MCF 10A (cell line): ENCODE measurements at regions not wholly inside any gene's neighbourhood (a gene's known extent, or its start where the extent isn't known, plus 50 kb on each side); places are given as distances from the start of the nearest gene placed in this dataset.

Experiments used
- BruUV-seq: library from RNA; stranded (reverse); fragments of 400-500 nt; replicated peaks from 2 replicates; lab custom pipeline; 2021; lab: Mats Ljungman, UMichigan
- CTCF ChIA-PET: fragments of 300-600 bp; sonication (Branson Sonifier 250); formaldehyde crosslinking; extraction: SDS; loops from one replicate; lab custom pipeline; 2021; ENCODE audit warnings: antibody characterized with exemption, inconsistent platforms; lab: Yijun Ruan, JAX
- POLR2A ChIA-PET: fragments of 300-600, 350-650 bp; sonication (Branson Sonifier 250); formaldehyde crosslinking; extraction: SDS; loops from one replicate; lab custom pipeline; 2020; ENCODE audit warnings: antibody characterized with exemption, inconsistent platforms; lab: Yijun Ruan, JAX
- DNase-seq: peaks from one replicate; pipeline ENCODE4 v3.0.0-alpha.2; 2018; ENCODE audit not compliant: unreplicated experiment
- H3K27ac Mint-ChIP-seq: one replicate; pipeline ENCODE4 v1.8.0; 2022; ENCODE audit warnings: mild to moderate bottlenecking, low read depth, mixed read lengths; ENCODE audit not compliant: unreplicated experiment
- H3K27me3 Mint-ChIP-seq: one replicate; pipeline ENCODE4 v1.8.0; 2022; ENCODE audit warnings: mixed read lengths; ENCODE audit not compliant: insufficient read depth, unreplicated experiment
- H3K36me3 Mint-ChIP-seq: one replicate; pipeline ENCODE4 v1.8.0; 2022; ENCODE audit warnings: mild to moderate bottlenecking, moderate library complexity, mixed read lengths; ENCODE audit not compliant: insufficient read depth, unreplicated experiment
- H3K4me1 Mint-ChIP-seq: one replicate; pipeline ENCODE4 v1.8.0; 2022; ENCODE audit warnings: mixed read lengths; ENCODE audit not compliant: insufficient read depth, unreplicated experiment
- H3K4me3 Mint-ChIP-seq: one replicate; pipeline ENCODE4 v1.8.0; 2022; ENCODE audit warnings: mild to moderate bottlenecking, moderate library complexity, mixed read lengths; ENCODE audit not compliant: unreplicated experiment
- H3K9me3 Mint-ChIP-seq: one replicate; pipeline ENCODE4 v1.8.0; 2022; ENCODE audit warnings: mixed read lengths; ENCODE audit not compliant: unreplicated experiment
- intact Hi-C: fragments of 100-400 bp; cut with micrococcal nuclease; formaldehyde crosslinking; loops from 2 replicates; pipeline ENCODE4 v1.14.1; 2022
- TF ChIP-seq, protein P1 (sequence below): fragments of 200-600 bp; IDR thresholded peaks from one replicate; pipeline ENCODE4 v1.8.0; 2022; ENCODE audit warnings: antibody characterized with exemption, mild to moderate bottlenecking; ENCODE audit not compliant: unreplicated experiment

DNA sequence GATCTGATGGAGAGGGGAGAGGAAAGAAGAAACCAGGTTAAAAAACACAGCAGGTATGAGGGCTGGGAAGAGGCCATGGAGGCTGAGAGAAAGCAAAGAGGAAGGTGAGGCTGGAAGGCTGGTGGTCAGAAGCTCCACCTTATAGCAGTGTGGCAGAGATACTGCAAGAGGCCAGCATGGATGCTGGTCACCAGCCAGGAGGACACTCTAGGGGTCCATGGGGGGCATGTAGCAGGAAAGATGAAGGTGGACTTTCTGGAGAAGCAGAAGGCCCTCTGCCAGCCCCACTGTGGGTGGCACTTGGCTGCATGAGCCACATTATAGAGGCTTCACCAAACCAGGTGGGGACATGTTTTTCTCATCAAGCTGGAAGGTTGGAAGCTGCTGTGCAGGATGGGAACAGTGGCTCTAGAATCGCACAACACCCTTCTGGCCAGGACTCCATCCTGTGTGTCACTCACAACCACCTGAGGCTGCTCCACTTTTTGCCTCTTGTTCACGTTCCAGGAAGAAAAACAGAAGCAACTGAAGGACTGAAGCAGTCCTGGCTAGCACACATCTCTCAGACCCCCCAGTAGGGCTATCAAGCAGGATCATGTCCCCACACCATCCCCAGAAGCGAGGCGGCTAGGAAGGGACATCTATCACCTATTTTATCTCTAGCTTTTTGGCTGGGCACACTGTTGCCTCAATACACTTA is 587.5 kb upstream of the MGMT start:
- TF ChIP-seq, protein P1, sequence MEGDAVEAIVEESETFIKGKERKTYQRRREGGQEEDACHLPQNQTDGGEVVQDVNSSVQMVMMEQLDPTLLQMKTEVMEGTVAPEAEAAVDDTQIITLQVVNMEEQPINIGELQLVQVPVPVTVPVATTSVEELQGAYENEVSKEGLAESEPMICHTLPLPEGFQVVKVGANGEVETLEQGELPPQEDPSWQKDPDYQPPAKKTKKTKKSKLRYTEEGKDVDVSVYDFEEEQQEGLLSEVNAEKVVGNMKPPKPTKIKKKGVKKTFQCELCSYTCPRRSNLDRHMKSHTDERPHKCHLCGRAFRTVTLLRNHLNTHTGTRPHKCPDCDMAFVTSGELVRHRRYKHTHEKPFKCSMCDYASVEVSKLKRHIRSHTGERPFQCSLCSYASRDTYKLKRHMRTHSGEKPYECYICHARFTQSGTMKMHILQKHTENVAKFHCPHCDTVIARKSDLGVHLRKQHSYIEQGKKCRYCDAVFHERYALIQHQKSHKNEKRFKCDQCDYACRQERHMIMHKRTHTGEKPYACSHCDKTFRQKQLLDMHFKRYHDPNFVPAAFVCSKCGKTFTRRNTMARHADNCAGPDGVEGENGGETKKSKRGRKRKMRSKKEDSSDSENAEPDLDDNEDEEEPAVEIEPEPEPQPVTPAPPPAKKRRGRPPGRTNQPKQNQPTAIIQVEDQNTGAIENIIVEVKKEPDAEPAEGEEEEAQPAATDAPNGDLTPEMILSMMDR = no peak
- H3K4me1 Mint-ChIP-seq = peaks cover 6% of the 10 kb centered on the region
- intact Hi-C loops = loop anchor here (5.0 kb wide), 1 partner anchor 43 kb away; no protein-coding TSS in a partner anchor
- H3K4me3 Mint-ChIP-seq = no peak overlapping the region
- POLR2A ChIA-PET = interaction anchor here (1.0 kb wide), 1 partner anchor 35 kb away, joined by 4 read pairs; no protein-coding TSS in a partner anchor
- peaks cover 35% of the 10 kb centered on the region for H3K9me3 Mint-ChIP-seq
- DNase-seq = no peak
- H3K27me3 Mint-ChIP-seq = no peaks in the 10 kb centered on the region
- BruUV-seq = no TSS peak
- no peaks in the 10 kb centered on the region for H3K36me3 Mint-ChIP-seq
- CTCF ChIA-PET = interaction anchor here (0.7 to 2.7 kb wide), 3 partner anchors 8 to 108 kb away, joined by 3 to 10 read pairs (median 4); no protein-coding TSS in a partner anchor
- no peak overlapping the region for H3K27ac Mint-ChIP-seq

DNA sequence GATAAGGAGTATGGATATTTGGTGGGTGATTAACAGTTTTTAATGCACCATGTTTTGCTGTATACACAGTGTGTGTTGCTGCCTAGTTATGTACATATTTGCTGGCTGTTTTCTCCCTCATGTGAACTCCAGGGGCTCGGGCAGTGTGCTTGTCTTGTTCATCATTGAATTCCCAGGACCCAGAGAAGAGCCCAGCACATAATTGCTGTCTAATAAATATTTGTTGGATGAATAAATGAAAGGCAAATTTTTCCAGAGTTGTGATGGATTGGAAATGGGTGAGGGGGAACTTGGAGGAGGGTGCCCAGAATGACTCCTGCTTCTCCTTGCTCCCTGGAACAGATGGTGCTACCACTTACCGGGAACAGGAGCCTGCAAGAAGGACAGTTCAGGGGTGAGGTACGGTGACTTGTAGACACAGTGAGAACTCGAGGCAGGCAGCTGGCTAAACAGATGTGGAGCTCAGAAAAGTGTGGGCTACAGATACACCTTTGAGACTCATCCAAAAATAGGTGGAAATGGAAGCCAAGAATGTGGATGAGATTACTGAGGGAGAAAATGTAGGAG is 586.8 kb upstream of the MGMT start:
- POLR2A ChIA-PET = interaction anchor here (0.6 kb wide), 1 partner anchor 51 kb away, joined by 3 read pairs; no protein-coding TSS in a partner anchor
- CTCF ChIA-PET = interaction anchor here (0.7 to 2.7 kb wide), 2 partner anchors 20 to 108 kb away, joined by 4 to 10 read pairs; no protein-coding TSS in a partner anchor

DNA sequence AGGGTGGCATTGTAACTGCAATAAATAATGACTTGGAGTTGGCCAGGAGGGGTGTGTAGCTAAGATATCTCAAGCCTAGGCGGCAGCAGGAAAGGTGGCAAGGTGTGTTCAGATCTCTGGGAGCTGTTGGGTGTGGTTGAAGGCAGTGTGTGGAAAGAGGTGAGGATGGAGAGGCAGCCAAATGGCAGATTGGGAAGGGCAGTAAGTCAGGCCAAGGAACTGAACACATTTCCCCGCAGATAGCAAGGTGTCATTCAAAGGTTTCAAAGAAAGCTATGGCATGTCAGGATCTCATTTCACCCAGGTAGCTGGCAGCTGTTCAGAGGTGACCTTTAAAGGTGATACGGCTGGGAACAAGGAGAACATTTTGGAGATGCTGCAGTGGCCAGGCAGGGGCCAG is 586.0 kb upstream of the MGMT start:
- Mint-ChIP-seq H3K4me1 (peaks cover 6% of the 10 kb centered on the region), H3K36me3 (no peaks in the 10 kb centered on the region), H3K27ac (no peak overlapping the region), H3K4me3 (no peak overlapping the region), H3K27me3 (no peaks in the 10 kb centered on the region), H3K9me3 (peaks cover 35% of the 10 kb centered on the region)
- intact Hi-C loops = no loop called here
- no TSS peak for BruUV-seq
- DNase-seq = no peak
- CTCF ChIA-PET = interaction anchor here (0.6 kb wide), 1 partner anchor 24 kb away, joined by 3 read pairs; no protein-coding TSS in a partner anchor
- POLR2A ChIA-PET = interaction anchor here (0.6 kb wide), 1 partner anchor 50 kb away, joined by 3 read pairs; no protein-coding TSS in a partner anchor
- TF ChIP-seq, protein P1 = no peak

More for the DNA sequence above, 586.8 kb upstream of the MGMT start:
- Mint-ChIP-seq H3K4me1 (peaks cover 6% of the 10 kb centered on the region), H3K27ac (no peak overlapping the region), H3K9me3 (peaks cover 35% of the 10 kb centered on the region), H3K27me3 (no peaks in the 10 kb centered on the region), H3K4me3 (no peak overlapping the region), H3K36me3 (no peaks in the 10 kb centered on the region)
- TF ChIP-seq, protein P1 = no peak
- no peak for DNase-seq
- BruUV-seq = no TSS peak
- intact Hi-C loops = no loop called here

DNA sequence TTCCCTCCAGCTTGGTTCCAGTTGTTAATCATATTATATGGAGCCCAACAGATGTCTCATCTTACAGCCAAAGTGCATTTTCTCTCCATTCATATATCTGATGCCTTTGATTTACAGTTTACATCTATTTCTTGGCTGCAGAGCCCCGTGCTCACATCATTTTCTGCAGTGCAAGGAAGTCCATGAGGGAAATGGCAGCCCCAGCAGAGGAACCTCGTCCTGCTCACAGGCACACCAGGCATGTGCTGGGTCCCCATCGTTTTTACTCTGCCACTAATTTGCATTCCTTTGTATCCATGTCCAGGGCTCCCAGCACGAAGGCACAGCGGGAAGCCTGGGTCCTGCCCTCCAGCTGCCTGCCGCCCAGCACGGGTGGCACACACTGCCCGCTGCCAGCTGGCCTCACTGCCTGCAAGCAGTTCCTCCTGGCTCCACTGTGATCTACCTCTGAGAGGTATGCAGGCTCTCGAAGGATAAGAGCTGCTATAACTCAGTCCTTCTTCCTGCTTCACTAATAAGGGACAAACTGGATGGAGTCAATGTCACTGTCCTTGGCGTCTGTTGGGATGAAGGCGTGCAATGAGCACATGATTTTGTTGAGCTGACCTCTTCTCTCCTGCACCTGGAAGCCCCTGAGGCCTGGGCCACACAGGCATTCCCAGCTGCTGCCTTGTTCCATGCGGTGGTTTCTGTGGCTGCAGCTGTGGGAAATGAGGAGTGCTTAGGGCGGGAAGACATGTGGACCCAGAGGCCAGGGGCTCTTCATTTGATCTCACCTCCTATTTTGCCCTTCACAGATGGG is 583.6 kb upstream of the MGMT start:
- intact Hi-C loops = no loop called here
- ChIA-PET CTCF (no interaction called here), POLR2A (no interaction called here)
- DNase-seq = no peak
- Mint-ChIP-seq H3K4me1 (no peaks in the 10 kb centered on the region), H3K27me3 (no peaks in the 10 kb centered on the region), H3K36me3 (no peaks in the 10 kb centered on the region), H3K27ac (no peak overlapping the region), H3K9me3 (peaks cover 21% of the 10 kb centered on the region), H3K4me3 (no peak overlapping the region)
- TF ChIP-seq, protein P1 = no peak
- no TSS peak for BruUV-seq
